LNCAP (cell line): ENCODE measurements at regions not wholly inside any gene's neighbourhood (a gene's known extent, or its start where the extent isn't known, plus 50 kb on each side); places are given as distances from the start of the nearest gene placed in this dataset.

ENCODE experiments used
- CTCF ChIP-seq: fragments of 450-650 bp; IDR thresholded peaks from 2 replicates; pipeline ENCODE4 v1.5.1; 2017; ENCODE audit warnings: mild to moderate bottlenecking

- TF ChIP-seq CTCF, result no peak
These were observed 562.3 kb downstream of the PDCD6IP start for GRCh38 chr3:34360713-34361112.

- no peak for TF ChIP-seq CTCF
These were observed 563.5 kb downstream of the PDCD6IP start for GRCh38 chr3:34361921-34362320.

GRCh38 chr3:34362910-34363309, 564.5 kb downstream of the PDCD6IP start:
- no peak for TF ChIP-seq CTCF

- TF ChIP-seq CTCF, result no peak
These were observed 565.5 kb downstream of the PDCD6IP start for GRCh38 chr3:34363881-34364280.

GRCh38 chr3:34364335-34364734, 565.9 kb downstream of the PDCD6IP start:
- TF ChIP-seq CTCF, result no peak

GRCh38 chr3:34365231-34365630, 566.8 kb downstream of the PDCD6IP start:
- TF ChIP-seq CTCF, result no peak

- TF ChIP-seq CTCF, result no peak
These were observed 567.3 kb downstream of the PDCD6IP start for GRCh38 chr3:34365771-34366170.

- TF ChIP-seq CTCF, result no peak
These were observed 569.1 kb downstream of the PDCD6IP start for GRCh38 chr3:34367521-34367920.
